Astrocyte (in vitro differentiated cells and primary cell): ENCODE measurements at regions not wholly inside any gene's neighbourhood (a gene's known extent, or its start where the extent isn't known, plus 50 kb on each side); places are given as distances from the start of the nearest gene placed in this dataset.

Experiments
- DNase-seq: peaks from one replicate; pipeline ENCODE4 v3.0.0-alpha.2; 2010; ENCODE audit warnings: low read depth
- FAIRE-seq: peaks from 2 replicates; lab custom pipeline; 2011; peaks lifted over from hg19 to GRCh38; lab: Jason Lieb, UNC
- H2AFZ ChIP-seq: 2 replicates; pipeline ENCODE4 v1.6.0; 2012; ENCODE audit warnings: low read depth, low read length, inconsistent platforms
- H3K27ac ChIP-seq: 2 replicates; pipeline ENCODE4 v1.5.1; 2011; ENCODE audit warnings: low read depth, low read length, inconsistent platforms
- H3K27me3 ChIP-seq: 2 replicates; pipeline ENCODE4 v1.6.0; 2011; ENCODE audit warnings: low read length, inconsistent platforms; ENCODE audit not compliant: insufficient read depth
- H3K36me3 ChIP-seq: 2 replicates; pipeline ENCODE4 v1.5.1; 2011; ENCODE audit warnings: low read length, inconsistent platforms; ENCODE audit not compliant: insufficient read depth
- H3K4me1 ChIP-seq: 2 replicates; pipeline ENCODE4 v1.5.1; 2011; ENCODE audit warnings: low read length, inconsistent platforms; ENCODE audit not compliant: insufficient read depth
- H3K4me2 ChIP-seq: 2 replicates; pipeline ENCODE4 v1.6.0; 2012; ENCODE audit warnings: low read length, inconsistent platforms
- H3K4me3 ChIP-seq: 2 replicates; pipeline ENCODE4 v1.5.1; 2011; ENCODE audit warnings: low read depth, mild to moderate bottlenecking, low read length, inconsistent platforms; ENCODE audit not compliant: insufficient read depth
- H3K79me2 ChIP-seq: 2 replicates; pipeline ENCODE4 v1.6.0; 2012; ENCODE audit warnings: mild to moderate bottlenecking, low read length, inconsistent platforms; ENCODE audit not compliant: insufficient read depth
- H3K9ac ChIP-seq: 2 replicates; pipeline ENCODE4 v1.6.0; 2012; ENCODE audit warnings: mild to moderate bottlenecking, low read length, inconsistent platforms
- H3K9me3 ChIP-seq: 2 replicates; pipeline ENCODE4 v1.5.1; 2012; ENCODE audit warnings: low read depth, mild to moderate bottlenecking, low read length, inconsistent platforms; ENCODE audit not compliant: insufficient read depth
- H4K20me1 ChIP-seq: 2 replicates; pipeline ENCODE4 v1.6.0; 2012; ENCODE audit warnings: low read length, inconsistent platforms; ENCODE audit not compliant: insufficient read depth
- H3K27ac Mint-ChIP-seq: one replicate; pipeline ENCODE4 v1.8.0; 2021; ENCODE audit warnings: mild to moderate bottlenecking, mixed read lengths; ENCODE audit not compliant: unreplicated experiment
- H3K27me3 Mint-ChIP-seq: one replicate; pipeline ENCODE4 v1.8.0; 2021; ENCODE audit warnings: low read depth, mixed read lengths; ENCODE audit not compliant: unreplicated experiment
- H3K36me3 Mint-ChIP-seq: one replicate; pipeline ENCODE4 v1.8.0; 2021; ENCODE audit warnings: low read depth, mixed read lengths; ENCODE audit not compliant: unreplicated experiment
- H3K4me1 Mint-ChIP-seq: one replicate; pipeline ENCODE4 v1.8.0; 2021; ENCODE audit warnings: low read depth, mixed read lengths; ENCODE audit not compliant: unreplicated experiment
- H3K4me3 Mint-ChIP-seq: one replicate; pipeline ENCODE4 v1.8.0; 2021; ENCODE audit warnings: mild to moderate bottlenecking, moderate library complexity, mixed read lengths; ENCODE audit not compliant: unreplicated experiment
- H3K9me3 Mint-ChIP-seq: one replicate; pipeline ENCODE4 v1.8.0; 2021; ENCODE audit warnings: mild to moderate bottlenecking, mixed read lengths; ENCODE audit not compliant: unreplicated experiment
- CTCF ChIP-seq: IDR thresholded peaks from 2 replicates; pipeline ENCODE4 v1.5.1; 2011; ENCODE audit warnings: low read depth, mild to moderate bottlenecking, inconsistent platforms, low read length, moderate library complexity; ENCODE audit not compliant: insufficient read depth
- EZH2 ChIP-seq: IDR thresholded peaks from 2 replicates; pipeline ENCODE4 v1.6.1; 2012; ENCODE audit warnings: mild to moderate bottlenecking, low read length, inconsistent platforms; ENCODE audit not compliant: insufficient read depth

DNA sequence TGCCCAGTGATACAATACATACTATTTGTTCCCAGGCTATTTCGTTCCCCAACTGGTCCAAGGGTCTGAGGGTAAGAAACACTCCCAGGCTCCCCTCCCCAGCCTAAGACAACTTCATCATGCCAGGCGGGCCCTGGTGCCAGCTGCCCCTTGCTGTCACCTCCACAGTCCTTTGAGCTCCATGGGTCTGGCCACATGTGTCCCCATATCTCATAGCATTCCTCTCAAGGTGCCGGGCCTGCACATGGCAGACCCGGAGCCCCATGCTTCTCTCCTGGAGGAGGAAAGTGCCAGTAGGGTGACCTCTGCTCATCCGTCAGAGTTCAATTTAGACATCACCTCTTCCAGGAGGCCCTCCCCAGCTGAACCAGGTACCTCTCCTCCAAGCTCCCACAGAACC, 120.5 kb downstream of the C5orf15 start:
- no peak for FAIRE-seq
- no peaks in the 10 kb centered on the region for H3K79me2 ChIP-seq
- Mint-ChIP-seq H3K9me3 (peaks cover 8% of the 10 kb centered on the region), H3K4me1 (no peaks in the 10 kb centered on the region), H3K27me3 (peaks cover 34% of the 10 kb centered on the region), H3K36me3 (no peaks in the 10 kb centered on the region), H3K4me3 (no peak overlapping the region), H3K27ac (no peak overlapping the region)
- no peak overlapping the region for H3K4me3 ChIP-seq
- no peak overlapping the region for H3K27ac ChIP-seq
- H2AFZ ChIP-seq, result no peak overlapping the region
- no peak for TF ChIP-seq CTCF
- no peak for TF ChIP-seq EZH2
- no peaks in the 10 kb centered on the region for H4K20me1 ChIP-seq
- H3K27me3 ChIP-seq, result peaks cover 14% of the 10 kb centered on the region
- H3K9me3 ChIP-seq, result no peaks in the 10 kb centered on the region
- H3K4me2 ChIP-seq, result no peak overlapping the region
- H3K9ac ChIP-seq, result no peak overlapping the region
- no peaks in the 10 kb centered on the region for H3K4me1 ChIP-seq
- no peak for DNase-seq
- no peaks in the 10 kb centered on the region for H3K36me3 ChIP-seq

GRCh38 chr5:133847301-133847700, 121.1 kb downstream of the C5orf15 start:
- no peaks in the 10 kb centered on the region for H3K79me2 ChIP-seq
- H3K27me3 Mint-ChIP-seq, result peaks cover 35% of the 10 kb centered on the region
- H3K9ac ChIP-seq, result no peak overlapping the region
- peaks cover 8% of the 10 kb centered on the region for H3K9me3 Mint-ChIP-seq
- no peak overlapping the region for H3K4me2 ChIP-seq
- peaks cover 14% of the 10 kb centered on the region for H3K27me3 ChIP-seq
- TF ChIP-seq EZH2 (no peak), CTCF (no peak)
- H3K27ac Mint-ChIP-seq, result no peak overlapping the region
- H3K4me3 ChIP-seq, result no peak overlapping the region
- no peaks in the 10 kb centered on the region for H3K9me3 ChIP-seq
- no peak overlapping the region for H3K4me3 Mint-ChIP-seq
- no peaks in the 10 kb centered on the region for H3K4me1 ChIP-seq
- H3K27ac ChIP-seq, result no peak overlapping the region
- no peaks in the 10 kb centered on the region for H3K36me3 ChIP-seq
- no peak for FAIRE-seq
- no peaks in the 10 kb centered on the region for H3K4me1 Mint-ChIP-seq
- DNase-seq, result no peak
- H2AFZ ChIP-seq, result no peak overlapping the region
- H3K36me3 Mint-ChIP-seq, result no peaks in the 10 kb centered on the region
- H4K20me1 ChIP-seq, result no peaks in the 10 kb centered on the region

DNA sequence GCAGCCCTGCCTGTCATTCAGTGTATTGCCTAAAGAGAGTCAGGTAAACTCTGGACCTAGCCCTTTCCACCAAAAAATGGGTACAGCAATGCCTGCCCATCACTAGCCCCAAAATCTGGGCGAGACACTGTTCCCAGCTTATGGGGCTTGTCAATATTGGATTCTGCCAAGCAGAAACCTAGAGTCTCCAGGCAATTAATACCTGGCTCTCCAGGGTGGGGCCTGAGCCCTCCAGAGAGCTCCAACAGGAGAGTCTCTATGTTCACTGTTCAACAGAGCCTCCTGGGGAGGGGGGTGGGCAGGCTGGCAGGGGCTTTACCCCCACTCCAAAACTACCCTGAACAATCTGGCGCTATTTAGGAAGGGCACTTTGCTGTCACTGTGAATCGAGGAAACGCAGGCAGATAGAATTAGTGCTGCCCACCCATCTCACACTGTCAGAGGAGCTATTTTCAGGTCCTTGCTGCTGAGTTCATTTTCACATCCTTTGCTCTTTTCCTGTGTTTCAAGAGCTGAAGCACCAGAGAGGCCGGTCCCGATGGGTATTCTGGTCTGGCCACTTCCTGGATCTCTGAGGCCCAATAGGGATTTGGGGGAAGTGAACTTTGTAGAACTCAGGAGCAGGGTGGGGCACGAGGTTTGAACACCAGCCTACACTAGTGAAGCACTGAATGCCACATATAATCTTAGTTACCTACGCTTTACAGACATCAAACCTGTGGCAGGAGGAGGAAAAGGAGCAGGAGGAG, 121.8 kb downstream of the C5orf15 start:
- Histone ChIP-seq H3K4me3 (no peak overlapping the region), H3K4me1 (no peaks in the 10 kb centered on the region), H4K20me1 (no peaks in the 10 kb centered on the region), H3K9ac (no peak overlapping the region), H3K79me2 (no peaks in the 10 kb centered on the region), H3K4me2 (no peak overlapping the region), H3K36me3 (no peaks in the 10 kb centered on the region), H3K27me3 (peaks cover 15% of the 10 kb centered on the region), H3K27ac (no peak overlapping the region), H2AFZ (no peak overlapping the region), H3K9me3 (no peaks in the 10 kb centered on the region)
- H3K27ac Mint-ChIP-seq, result no peak overlapping the region
- H3K4me3 Mint-ChIP-seq, result no peak overlapping the region
- peaks cover 5% of the 10 kb centered on the region for H3K9me3 Mint-ChIP-seq
- H3K4me1 Mint-ChIP-seq, result no peaks in the 10 kb centered on the region
- TF ChIP-seq EZH2 (no peak), CTCF (no peak)
- no peaks in the 10 kb centered on the region for H3K36me3 Mint-ChIP-seq
- FAIRE-seq (no peak), DNase-seq (no peak)
- H3K27me3 Mint-ChIP-seq, result peaks cover 37% of the 10 kb centered on the region
